HepG2 (cell line): ENCODE measurements at regions not wholly inside any gene's neighbourhood (a gene's known extent, or its start where the extent isn't known, plus 50 kb on each side); places are given as distances from the start of the nearest gene placed in this dataset.

Experiments used
- EP300 ChIP-seq, 3 experiments: sonication (generic) in 1 of 3; formaldehyde crosslinking in 1 of 3; IDR thresholded peaks; 2 replicates each; pipeline versions ENCODE4 v1.5.1 to v1.6.1; 2011 to 2020; ENCODE audit warnings: low read depth in 2 of 3, low read length in 2 of 3, borderline replicate concordance in 1 of 3, improper control_type of control experiment in 1 of 3, mild to moderate bottlenecking in 1 of 3, missing genetic modification reagents in 1 of 3, moderate library complexity in 1 of 3
- HDAC2 ChIP-seq: sonication (generic); formaldehyde crosslinking; IDR thresholded peaks from 2 replicates; pipeline ENCODE4 v1.4.0; 2020; ENCODE audit warnings: missing genetic modification reagents
- NFE2 ChIP-seq: sonication (generic); formaldehyde crosslinking; IDR thresholded peaks from 2 replicates; pipeline ENCODE4 v1.4.0; 2020; ENCODE audit warnings: missing genetic modification reagents
- PTBP1 ChIP-seq: fragments of 200-400 bp; formaldehyde crosslinking; IDR thresholded peaks from 2 replicates; pipeline ENCODE4 v1.6.1; 2018; ENCODE audit warnings: low read length, low read depth; ENCODE audit not compliant: poor library complexity, severe bottlenecking
- SATB2 ChIP-seq: sonication (generic); formaldehyde crosslinking; IDR thresholded peaks from 2 replicates; pipeline ENCODE4 v1.5.0; 2020; ENCODE audit warnings: missing genetic modification reagents
- SYNCRIP ChIP-seq: fragments of 200-400 bp; formaldehyde crosslinking; IDR thresholded peaks from 2 replicates; pipeline ENCODE4 v1.6.1; 2018; ENCODE audit warnings: mild to moderate bottlenecking, low read depth, low read length; ENCODE audit not compliant: insufficient read depth
- TCF7 ChIP-seq: sonication (generic); IDR thresholded peaks from 2 replicates; pipeline ENCODE4 v1.6.1; 2016; ENCODE audit warnings: antibody characterized with exemption, low read depth
- TF ChIP-seq, protein P1 (sequence below), 2 experiments: sonication (generic) in 1 of 2; formaldehyde crosslinking in 1 of 2; IDR thresholded peaks; 2 replicates each; pipeline versions ENCODE4 v1.5.1 to v1.6.1; 2011 to 2020; ENCODE audit warnings: borderline replicate concordance in 1 of 2, low read depth in 1 of 2, low read length in 1 of 2, mild to moderate bottlenecking in 1 of 2, missing genetic modification reagents in 1 of 2, moderate library complexity in 1 of 2

DNA sequence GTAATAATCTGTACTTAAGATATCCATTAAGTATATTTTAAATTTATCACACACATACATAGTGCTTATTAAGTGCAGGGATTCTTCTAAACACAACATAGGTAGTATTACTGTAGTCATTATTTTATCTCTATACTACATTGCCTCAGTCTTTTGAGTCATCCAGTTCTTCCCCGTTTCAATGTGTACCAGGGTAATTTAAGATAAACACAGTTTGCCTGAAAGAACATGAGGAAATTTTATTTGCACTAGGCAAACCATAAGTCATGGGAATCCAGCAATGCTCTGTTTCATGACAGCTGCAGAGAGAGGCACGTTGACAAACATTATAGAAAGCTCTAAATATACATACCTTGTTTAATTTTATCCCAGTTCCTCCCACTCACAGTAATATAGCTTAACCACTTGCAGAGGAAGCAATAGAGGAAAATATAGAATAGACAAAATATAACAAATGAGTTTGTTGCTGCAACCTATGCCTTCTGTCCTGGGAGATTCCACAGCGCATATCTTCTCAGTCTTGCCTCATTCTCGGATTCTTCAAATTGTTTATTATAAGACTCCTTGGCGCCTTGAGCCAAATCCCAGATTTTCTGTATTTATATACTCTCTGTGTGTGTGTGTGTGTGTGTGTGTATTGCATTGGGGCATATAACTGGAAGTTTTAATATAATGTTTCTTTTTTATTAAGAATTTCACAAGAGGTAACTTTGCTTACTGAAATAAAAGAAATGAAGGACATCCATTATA is 258.6 kb downstream of the FAM133A start:
- TF ChIP-seq HDAC2 (CRISPR knock-in tag) (no peak), SATB2 (no peak), SYNCRIP (no peak), NFE2 (CRISPR knock-in tag) (no peak), PTBP1 (no peak), TCF7 (no peak), EP300 (IDR thresholded peaks at IDR 0.05; ENCODE audit: low read depth in 2 of 2, low read length in 2 of 2) (no peak), EP300 (CRISPR knock-in tag; IDR thresholded peaks at IDR 0.05; ENCODE audit: borderline replicate concordance) (no peak)
- TF ChIP-seq, protein P1, sequence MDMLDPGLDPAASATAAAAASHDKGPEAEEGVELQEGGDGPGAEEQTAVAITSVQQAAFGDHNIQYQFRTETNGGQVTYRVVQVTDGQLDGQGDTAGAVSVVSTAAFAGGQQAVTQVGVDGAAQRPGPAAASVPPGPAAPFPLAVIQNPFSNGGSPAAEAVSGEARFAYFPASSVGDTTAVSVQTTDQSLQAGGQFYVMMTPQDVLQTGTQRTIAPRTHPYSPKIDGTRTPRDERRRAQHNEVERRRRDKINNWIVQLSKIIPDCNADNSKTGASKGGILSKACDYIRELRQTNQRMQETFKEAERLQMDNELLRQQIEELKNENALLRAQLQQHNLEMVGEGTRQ (IDR thresholded peaks at IDR 0.05; ENCODE audit: low read depth, low read length) = no peak
- TF ChIP-seq, protein P1 (CRISPR knock-in tag; IDR thresholded peaks at IDR 0.05; ENCODE audit: borderline replicate concordance) = no peak
